CD14-positive monocyte (primary cell): ENCODE measurements at regions not wholly inside any gene's neighbourhood (a gene's known extent, or its start where the extent isn't known, plus 50 kb on each side); places are given as distances from the start of the nearest gene placed in this dataset.

Source experiments
- DNase-seq, 3 donors: peaks; one replicate each; pipeline ENCODE4 v3.0.0-alpha.2; 2011 to 2022
- H2AFZ ChIP-seq: 2 replicates; pipeline ENCODE4 v1.6.0; 2012; ENCODE audit warnings: mild to moderate bottlenecking, low read depth, low read length, inconsistent platforms; ENCODE audit not compliant: insufficient read depth, poor library complexity, severe bottlenecking
- H3K27ac ChIP-seq, 2 donors: 1 replicate in 1 of 2; 2 replicates in 1 of 2; pipeline ENCODE4 v1.5.1; 2012 to 2013; ENCODE audit warnings: low read length in 2 of 2, control low read depth in 1 of 2, inconsistent platforms in 1 of 2, low read depth in 1 of 2, mild to moderate bottlenecking in 1 of 2
- H3K27me3 ChIP-seq, 2 donors: one replicate each; pipeline versions ENCODE4 v1.6.0 to v1.6.1; 2011 to 2013; ENCODE audit warnings: low read length in 2 of 2; ENCODE audit not compliant: control insufficient read depth in 2 of 2, insufficient read depth in 2 of 2
- H3K36me3 ChIP-seq, 2 donors: replicated peaks in 1 of 2; 1 replicate in 1 of 2; 2 replicates in 1 of 2; pipeline versions ENCODE4 v1.5.1 to v1.6.1; 2012 to 2013; ENCODE audit warnings: low read length in 2 of 2, control low read depth in 1 of 2, inconsistent platforms in 1 of 2, mild to moderate bottlenecking in 1 of 2; ENCODE audit not compliant: insufficient read depth in 2 of 2, control insufficient read depth in 1 of 2
- H3K4me1 ChIP-seq, 2 donors: 1 replicate in 1 of 2; 2 replicates in 1 of 2; pipeline versions ENCODE4 v1.5.1 to v1.6.1; 2012 to 2013; ENCODE audit warnings: low read length in 2 of 2, control low read depth in 1 of 2, inconsistent platforms in 1 of 2, mild to moderate bottlenecking in 1 of 2, moderate library complexity in 1 of 2; ENCODE audit not compliant: insufficient read depth in 2 of 2, control insufficient read depth in 1 of 2
- H3K4me2 ChIP-seq: replicated peaks from 2 replicates; pipeline ENCODE3; 2012; ENCODE audit warnings: low read length, moderate library complexity, mild to moderate bottlenecking; ENCODE audit not compliant: poor library complexity, severe bottlenecking; ENCODE audit errors: extremely low read depth
- H3K4me3 ChIP-seq, 3 experiments: fragments of 200-600 bp in 1 of 3; sonication (generic) in 1 of 3; replicated peaks in 1 of 3; 1 replicate in 2 of 3; 2 replicates in 1 of 3; pipeline ENCODE4 v1.5.1; 2011 to 2013; ENCODE audit warnings: low read length in 3 of 3, mild to moderate bottlenecking in 3 of 3, control low read depth in 2 of 3, low read depth in 2 of 3, inconsistent platforms in 1 of 3, moderate library complexity in 1 of 3
- H3K79me2 ChIP-seq: 2 replicates; pipeline ENCODE4 v1.6.0; 2012; ENCODE audit warnings: mild to moderate bottlenecking, control low read depth, inconsistent platforms, low read length, moderate library complexity; ENCODE audit not compliant: insufficient read depth
- H3K9ac ChIP-seq: 2 replicates; pipeline ENCODE4 v1.6.0; 2017; ENCODE audit warnings: low read length, mild to moderate bottlenecking; ENCODE audit not compliant: insufficient read depth, poor library complexity, severe bottlenecking
- H3K9me3 ChIP-seq, 2 donors: replicated peaks in 1 of 2; 1 replicate in 1 of 2; 2 replicates in 1 of 2; pipeline versions ENCODE4 v1.5.1 to v1.6.1; 2012 to 2013; ENCODE audit warnings: low read length in 2 of 2, control low read depth in 1 of 2; ENCODE audit not compliant: control insufficient read depth in 1 of 2, insufficient read depth in 1 of 2
- H4K20me1 ChIP-seq: 2 replicates; pipeline ENCODE4 v1.6.0; 2012; ENCODE audit warnings: mild to moderate bottlenecking, low read length, control low read depth, moderate library complexity; ENCODE audit not compliant: insufficient read depth
- H3K27ac Mint-ChIP-seq, 7 donors: one replicate each; pipeline ENCODE4 v1.8.0; 2020; ENCODE audit warnings: mild to moderate bottlenecking in 7 of 7, mixed read lengths in 7 of 7, moderate library complexity in 6 of 7, inconsistent platforms in 2 of 7
- H3K27me3 Mint-ChIP-seq, 3 donors: one replicate each; pipeline ENCODE4 v1.8.0; 2021 to 2022; ENCODE audit warnings: low read depth in 3 of 3, mild to moderate bottlenecking in 3 of 3, mixed read lengths in 3 of 3, moderate library complexity in 3 of 3, inconsistent platforms in 1 of 3
- H3K36me3 Mint-ChIP-seq, 2 donors: one replicate each; pipeline ENCODE4 v1.8.0; 2020; ENCODE audit warnings: mixed read lengths in 2 of 2, inconsistent platforms in 1 of 2, mild to moderate bottlenecking in 1 of 2
- H3K4me1 Mint-ChIP-seq: one replicate; pipeline ENCODE4 v1.8.0; 2020; ENCODE audit warnings: mild to moderate bottlenecking, mixed read lengths
- H3K4me3 Mint-ChIP-seq, 2 donors: one replicate each; pipeline ENCODE4 v1.8.0; 2020; ENCODE audit warnings: mild to moderate bottlenecking in 2 of 2, mixed read lengths in 2 of 2, moderate library complexity in 1 of 2
- H3K9me3 Mint-ChIP-seq, 7 donors: one replicate each; pipeline ENCODE4 v1.8.0; 2020 to 2022; ENCODE audit warnings: mixed read lengths in 7 of 7, mild to moderate bottlenecking in 6 of 7, moderate library complexity in 6 of 7, inconsistent platforms in 2 of 7
- WGBS: methylation state at CpG from one replicate; pipeline ENCODE4 v1.1.5; 2013; ENCODE audit warnings: missing lambda C conversion rate; ENCODE audit not compliant: insufficient coverage; 5-methylcytosine and 5-hydroxymethylcytosine counted together
- intact Hi-C, 2 donors: fragments of 100-400 bp; cut with micrococcal nuclease; formaldehyde crosslinking; loops; one replicate each; pipeline versions ENCODE4 v1.15.0 to v1.15.1; 2023
- TF ChIP-seq, protein P1 (sequence below): fragments of 200-600 bp; IDR thresholded peaks from one replicate; pipeline ENCODE4 v1.8.0; 2022; ENCODE audit warnings: antibody characterized with exemption, mild to moderate bottlenecking

- no peak overlapping the region for H3K27ac Mint-ChIP-seq
- no peak overlapping the region for H3K4me3 Mint-ChIP-seq
- Histone ChIP-seq H3K4me3 (no peak overlapping the region), H3K27me3 (no peaks in the 10 kb centered on the region), H3K4me2 (no peak overlapping the region), H3K4me1 (no peaks in the 10 kb centered on the region), H2AFZ (no peak overlapping the region), H3K79me2 (no peaks in the 10 kb centered on the region), H3K9me3 (peaks cover 0 to 7% of the 10 kb centered on the region in 2 donors), H3K9ac (no peak overlapping the region), H3K36me3 (no peaks in the 10 kb centered on the region), H4K20me1 (no peaks in the 10 kb centered on the region), H3K27ac (no peak overlapping the region)
- no peaks in the 10 kb centered on the region for H3K4me1 Mint-ChIP-seq
- peaks cover 0 to 4% (median 0%) of the 10 kb centered on the region in 3 donors for H3K27me3 Mint-ChIP-seq
- no peak for DNase-seq
- H3K9me3 Mint-ChIP-seq, result peaks cover 0 to 3% (median 2%) of the 10 kb centered on the region in 7 donors
- intact Hi-C loops, result no loop called here
- TF ChIP-seq, protein P1, sequence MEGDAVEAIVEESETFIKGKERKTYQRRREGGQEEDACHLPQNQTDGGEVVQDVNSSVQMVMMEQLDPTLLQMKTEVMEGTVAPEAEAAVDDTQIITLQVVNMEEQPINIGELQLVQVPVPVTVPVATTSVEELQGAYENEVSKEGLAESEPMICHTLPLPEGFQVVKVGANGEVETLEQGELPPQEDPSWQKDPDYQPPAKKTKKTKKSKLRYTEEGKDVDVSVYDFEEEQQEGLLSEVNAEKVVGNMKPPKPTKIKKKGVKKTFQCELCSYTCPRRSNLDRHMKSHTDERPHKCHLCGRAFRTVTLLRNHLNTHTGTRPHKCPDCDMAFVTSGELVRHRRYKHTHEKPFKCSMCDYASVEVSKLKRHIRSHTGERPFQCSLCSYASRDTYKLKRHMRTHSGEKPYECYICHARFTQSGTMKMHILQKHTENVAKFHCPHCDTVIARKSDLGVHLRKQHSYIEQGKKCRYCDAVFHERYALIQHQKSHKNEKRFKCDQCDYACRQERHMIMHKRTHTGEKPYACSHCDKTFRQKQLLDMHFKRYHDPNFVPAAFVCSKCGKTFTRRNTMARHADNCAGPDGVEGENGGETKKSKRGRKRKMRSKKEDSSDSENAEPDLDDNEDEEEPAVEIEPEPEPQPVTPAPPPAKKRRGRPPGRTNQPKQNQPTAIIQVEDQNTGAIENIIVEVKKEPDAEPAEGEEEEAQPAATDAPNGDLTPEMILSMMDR, result no peak
- WGBS, result 100% methylated on average over 2 of the region's 3 CpGs
- H3K36me3 Mint-ChIP-seq, result no peaks in the 10 kb centered on the region
Measured at GRCh38 chr6:73989428-73989827, 293.4 kb downstream of the CD109 start.

- H3K27ac Mint-ChIP-seq, result no peak overlapping the region
- Histone ChIP-seq H4K20me1 (no peaks in the 10 kb centered on the region), H2AFZ (no peak overlapping the region), H3K4me1 (no peaks in the 10 kb centered on the region), H3K79me2 (no peaks in the 10 kb centered on the region), H3K9me3 (peaks cover 0 to 6% of the 10 kb centered on the region in 2 donors), H3K36me3 (no peaks in the 10 kb centered on the region), H3K9ac (no peak overlapping the region), H3K27ac (no peak overlapping the region), H3K4me3 (no peak overlapping the region), H3K27me3 (no peaks in the 10 kb centered on the region), H3K4me2 (no peak overlapping the region)
- 55% methylated on average over 2 of the region's 2 CpGs for WGBS
- TF ChIP-seq, protein P1, result no peak
- DNase-seq, result no peak
- H3K27me3 Mint-ChIP-seq, result peaks cover 0 to 2% (median 2%) of the 10 kb centered on the region in 3 donors
- H3K4me3 Mint-ChIP-seq, result no peak overlapping the region
- H3K36me3 Mint-ChIP-seq, result no peaks in the 10 kb centered on the region
- no peaks in the 10 kb centered on the region for H3K4me1 Mint-ChIP-seq
- H3K9me3 Mint-ChIP-seq, result peaks cover 0 to 5% (median 2%) of the 10 kb centered on the region in 7 donors
- intact Hi-C loops, result no loop called here
Measured at GRCh38 chr6:73985891-73986290, 289.9 kb downstream of the CD109 start.
